Osteocyte (in vitro differentiated cells): ENCODE measurements at regions not wholly inside any gene's neighbourhood (a gene's known extent, or its start where the extent isn't known, plus 50 kb on each side); places are given as distances from the start of the nearest gene placed in this dataset.

Experiments used
- DNase-seq: peaks from one replicate; pipeline ENCODE4 v3.0.0; 2021; ENCODE audit warnings: mixed read lengths; ENCODE audit not compliant: unreplicated experiment; ENCODE audit errors: extremely low spot score
- H3K27ac Mint-ChIP-seq: one replicate; pipeline ENCODE4 v1.8.0; 2021; ENCODE audit warnings: mild to moderate bottlenecking, mixed read lengths; ENCODE audit not compliant: unreplicated experiment
- H3K27me3 Mint-ChIP-seq: one replicate; pipeline ENCODE4 v1.8.0; 2021; ENCODE audit warnings: mixed read lengths; ENCODE audit not compliant: unreplicated experiment
- H3K36me3 Mint-ChIP-seq: one replicate; pipeline ENCODE4 v1.8.0; 2021; ENCODE audit warnings: mixed read lengths; ENCODE audit not compliant: unreplicated experiment
- H3K4me1 Mint-ChIP-seq: one replicate; pipeline ENCODE4 v1.8.0; 2021; ENCODE audit warnings: mixed read lengths; ENCODE audit not compliant: unreplicated experiment
- H3K4me3 Mint-ChIP-seq: one replicate; pipeline ENCODE4 v1.8.0; 2021; ENCODE audit warnings: mild to moderate bottlenecking, moderate library complexity, mixed read lengths; ENCODE audit not compliant: unreplicated experiment
- H3K9me3 Mint-ChIP-seq: one replicate; pipeline ENCODE4 v1.8.0; 2021; ENCODE audit warnings: mixed read lengths; ENCODE audit not compliant: unreplicated experiment
- CTCF ChIP-seq: fragments of 200-600 bp; sonication (generic); IDR thresholded peaks from 2 replicates; pipeline ENCODE4 v1.5.0; 2021; ENCODE audit warnings: antibody characterized with exemption, mild to moderate bottlenecking, moderate library complexity

- H3K4me1 Mint-ChIP-seq, result no peaks in the 10 kb centered on the region
- no peaks in the 10 kb centered on the region for H3K36me3 Mint-ChIP-seq
- no peak for DNase-seq
- H3K27me3 Mint-ChIP-seq, result no peaks in the 10 kb centered on the region
- no peak overlapping the region for H3K27ac Mint-ChIP-seq
- TF ChIP-seq CTCF, result no peak
- no peak overlapping the region for H3K4me3 Mint-ChIP-seq
- H3K9me3 Mint-ChIP-seq, result peaks cover 14% of the 10 kb centered on the region
Measured at GRCh38 chr21:28136656-28137255, 855.9 kb downstream of the LTN1 start.

GRCh38 chr21:28135646-28136045, 857.0 kb downstream of the LTN1 start:
- no peak overlapping the region for H3K27ac Mint-ChIP-seq
- H3K4me3 Mint-ChIP-seq, result no peak overlapping the region
- peaks cover 19% of the 10 kb centered on the region for H3K9me3 Mint-ChIP-seq

GRCh38 chr21:28133116-28133515, 859.6 kb downstream of the LTN1 start:
- DNase-seq, result no peak
- H3K27me3 Mint-ChIP-seq, result no peaks in the 10 kb centered on the region
- H3K4me3 Mint-ChIP-seq, result no peak overlapping the region
- no peaks in the 10 kb centered on the region for H3K36me3 Mint-ChIP-seq
- peaks cover 9% of the 10 kb centered on the region for H3K9me3 Mint-ChIP-seq
- no peak overlapping the region for H3K27ac Mint-ChIP-seq
- no peaks in the 10 kb centered on the region for H3K4me1 Mint-ChIP-seq
- TF ChIP-seq CTCF, result no peak

More at GRCh38 chr21:28135646-28136045, 857.0 kb downstream of the LTN1 start:
- no peaks in the 10 kb centered on the region for H3K36me3 Mint-ChIP-seq
- DNase-seq, result no peak
- H3K27me3 Mint-ChIP-seq, result no peaks in the 10 kb centered on the region
- no peak for TF ChIP-seq CTCF
- H3K4me1 Mint-ChIP-seq, result no peaks in the 10 kb centered on the region

GRCh38 chr21:28132713-28133112, 860.0 kb downstream of the LTN1 start:
- TF ChIP-seq CTCF, result no peak
- DNase-seq, result no peak
- Mint-ChIP-seq H3K36me3 (no peaks in the 10 kb centered on the region), H3K4me3 (no peak overlapping the region), H3K27ac (no peak overlapping the region), H3K4me1 (no peaks in the 10 kb centered on the region), H3K9me3 (peaks cover 9% of the 10 kb centered on the region), H3K27me3 (no peaks in the 10 kb centered on the region)

- H3K9me3 Mint-ChIP-seq, result peaks cover 9% of the 10 kb centered on the region
- no peaks in the 10 kb centered on the region for H3K36me3 Mint-ChIP-seq
- H3K27ac Mint-ChIP-seq, result no peak overlapping the region
- DNase-seq, result no peak
- H3K4me1 Mint-ChIP-seq, result peaks cover 11% of the 10 kb centered on the region
- H3K4me3 Mint-ChIP-seq, result no peak overlapping the region
- TF ChIP-seq CTCF, result no peak
- no peaks in the 10 kb centered on the region for H3K27me3 Mint-ChIP-seq
Measured at GRCh38 chr21:28127175-28127785, 865.4 kb downstream of the LTN1 start.
